HG02943 (cell line): ENCODE measurements at regions not wholly inside any gene's neighbourhood (a gene's known extent, or its start where the extent isn't known, plus 50 kb on each side); places are given as distances from the start of the nearest gene placed in this dataset.

Experiments
- ATAC-seq: cut with Tn5 transposase; IDR thresholded peaks from one replicate; pipeline ENCODE4 v1.9.1; 2021; ENCODE audit warnings: mild to moderate bottlenecking, low read depth, moderate library complexity; ENCODE audit not compliant: unreplicated experiment

DNA sequence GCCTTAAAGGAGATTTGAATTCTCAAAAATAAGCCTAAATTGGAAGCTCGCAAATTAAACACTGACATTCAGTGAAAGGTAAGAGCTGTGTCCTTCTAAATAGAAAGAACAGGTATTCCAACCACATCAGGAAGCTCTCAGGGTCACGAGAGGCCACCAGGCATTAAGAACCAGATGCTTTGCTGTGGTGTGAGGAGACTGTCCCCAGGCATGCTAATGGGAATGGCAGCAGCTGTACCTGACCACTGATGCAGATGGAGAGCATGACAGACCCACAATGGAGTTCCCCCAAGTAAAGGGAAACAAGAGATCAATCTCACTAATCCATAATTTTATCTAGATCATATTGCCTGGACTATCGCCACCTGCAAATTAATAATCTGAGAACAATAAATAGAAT, 658.9 kb upstream of the NOX3 start:
- no peak for ATAC-seq

DNA sequence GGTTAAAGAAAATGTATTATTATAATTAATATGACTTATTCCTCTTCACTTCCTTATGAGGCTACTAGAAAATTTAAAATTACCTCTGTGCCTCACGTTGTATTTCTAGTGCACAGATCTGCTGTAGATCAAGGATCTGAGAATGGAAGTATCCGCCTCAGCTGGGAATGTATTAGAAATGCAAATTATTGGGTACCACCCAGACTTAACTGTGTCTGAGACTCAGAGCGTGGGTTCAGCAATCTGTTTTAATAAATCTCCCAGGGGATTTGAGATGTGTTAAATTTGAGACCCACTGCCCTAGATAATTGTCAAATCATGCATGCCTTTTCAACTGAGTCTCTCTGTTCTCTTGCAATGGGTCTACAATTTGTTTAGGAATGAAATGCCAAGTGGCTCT, 658.0 kb upstream of the NOX3 start:
- no peak for ATAC-seq

DNA sequence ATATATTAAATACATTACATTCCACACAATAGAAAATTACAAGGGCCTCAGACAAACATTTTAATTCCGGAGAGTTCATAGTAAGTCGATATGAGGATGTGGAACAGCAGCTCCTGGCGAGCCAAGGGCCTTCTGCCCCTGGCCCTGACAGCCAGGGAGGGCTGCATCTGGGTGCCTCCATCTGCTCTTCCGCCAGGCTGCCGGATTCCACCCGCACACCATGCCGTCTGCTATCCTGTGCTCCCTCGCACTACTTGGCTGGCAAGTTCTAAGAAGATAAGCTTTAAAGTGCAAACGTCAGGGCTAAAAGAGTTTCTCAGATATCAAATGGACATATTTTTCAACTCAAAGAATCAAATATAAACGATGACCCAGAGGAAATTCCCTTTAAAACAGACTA, 656.3 kb upstream of the NOX3 start:
- no peak for ATAC-seq

GRCh38 chr6:156110249-156110648, 654.6 kb upstream of the NOX3 start:
- no peak for ATAC-seq

DNA sequence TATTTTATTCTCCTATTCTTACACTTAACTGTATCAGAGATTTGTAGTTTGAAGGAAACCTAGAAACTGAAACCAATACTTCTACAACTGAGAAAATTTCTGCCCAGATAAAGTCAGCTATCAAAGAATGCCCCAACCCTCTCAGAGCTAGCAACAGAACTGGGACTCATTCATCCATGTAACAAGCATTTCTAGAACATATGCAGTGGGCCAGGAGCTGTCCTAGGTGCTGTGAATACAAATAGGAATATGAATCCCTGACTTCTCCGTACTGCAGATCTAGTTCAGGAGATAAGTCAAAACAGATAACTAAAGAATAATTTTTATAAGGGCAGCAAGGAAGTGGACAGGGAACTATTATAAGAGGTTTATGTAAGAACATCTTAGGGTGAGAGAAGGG, 654.1 kb upstream of the NOX3 start:
- no peak for ATAC-seq

DNA sequence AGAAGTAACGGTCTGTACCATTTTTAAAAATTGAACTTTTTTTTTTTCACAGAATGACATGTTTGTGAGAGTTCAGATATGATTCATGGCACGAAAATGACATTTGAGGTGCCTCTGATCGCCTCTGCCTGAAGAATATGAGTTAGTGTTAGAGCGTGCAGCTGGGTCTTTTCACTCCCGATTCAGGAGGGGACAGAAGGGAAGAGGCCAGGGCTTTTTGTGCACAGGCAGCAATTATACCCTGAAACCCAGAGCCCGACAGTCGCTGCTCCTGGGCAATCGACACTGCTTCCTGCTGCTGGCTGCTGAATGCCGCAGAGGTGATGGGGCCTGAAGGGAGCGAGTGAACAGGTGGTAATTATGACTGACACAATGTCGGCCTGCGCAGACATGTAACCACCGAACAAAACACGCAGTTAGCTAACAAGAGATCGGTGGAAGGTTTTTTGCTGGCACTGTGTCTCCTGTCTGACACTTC, 652.0 kb upstream of the NOX3 start:
- no peak for ATAC-seq

DNA sequence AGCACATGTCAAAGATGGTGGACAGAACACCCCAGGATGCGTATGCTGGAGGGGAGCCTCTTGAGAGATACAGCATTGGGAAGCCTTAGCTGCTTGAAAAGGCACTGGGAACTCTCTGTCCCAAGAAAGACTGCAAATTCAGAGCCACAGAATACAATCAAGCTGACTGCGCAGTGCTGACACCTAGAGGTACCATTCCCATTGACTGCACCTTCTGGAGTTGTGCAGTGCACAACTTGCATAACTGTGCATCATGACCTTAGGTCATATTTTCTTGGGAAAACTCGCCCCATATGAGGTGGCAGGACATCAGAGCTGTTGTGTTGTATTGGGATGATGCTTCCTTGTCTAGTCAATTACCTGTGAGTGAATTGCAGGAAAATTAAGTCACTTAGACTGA, 646.5 kb upstream of the NOX3 start:
- ATAC-seq = no peak

DNA sequence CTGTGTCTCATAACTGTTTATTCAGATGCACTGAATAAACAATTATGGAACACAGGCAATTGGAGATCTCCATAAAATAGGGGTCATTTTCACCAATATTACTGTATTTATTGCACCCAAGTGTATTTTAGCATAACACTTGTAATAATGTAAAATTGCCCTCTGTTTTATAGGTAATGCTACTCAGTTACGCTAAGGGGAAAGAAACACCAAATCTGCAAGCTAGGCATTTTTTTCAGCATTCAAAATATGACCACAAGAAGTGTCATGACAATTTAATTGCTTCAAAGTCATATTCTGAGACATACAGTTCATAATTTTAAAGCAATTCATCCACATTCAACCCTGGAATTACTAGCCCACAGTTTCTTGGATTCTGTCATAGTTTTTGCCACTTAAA, 643.2 kb upstream of the NOX3 start:
- no peak for ATAC-seq

DNA sequence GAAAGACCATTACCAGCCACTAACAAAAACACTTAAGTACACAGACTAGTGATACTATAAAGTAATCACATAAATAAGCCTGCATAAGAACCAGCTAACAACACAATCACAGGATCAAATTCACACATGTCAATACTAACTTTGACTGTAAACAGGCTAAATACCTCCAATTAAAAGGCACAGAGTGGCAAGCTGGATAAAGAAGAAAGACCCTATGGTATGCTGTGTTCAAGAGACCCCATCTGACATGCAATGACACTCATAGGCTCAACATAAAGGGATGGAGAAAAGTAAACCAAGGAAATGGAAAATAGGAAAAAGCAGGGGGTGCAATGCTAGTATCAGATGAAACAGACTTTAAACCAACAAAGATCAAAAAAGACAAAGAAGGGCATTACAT, 631.8 kb upstream of the NOX3 start:
- no peak for ATAC-seq

DNA sequence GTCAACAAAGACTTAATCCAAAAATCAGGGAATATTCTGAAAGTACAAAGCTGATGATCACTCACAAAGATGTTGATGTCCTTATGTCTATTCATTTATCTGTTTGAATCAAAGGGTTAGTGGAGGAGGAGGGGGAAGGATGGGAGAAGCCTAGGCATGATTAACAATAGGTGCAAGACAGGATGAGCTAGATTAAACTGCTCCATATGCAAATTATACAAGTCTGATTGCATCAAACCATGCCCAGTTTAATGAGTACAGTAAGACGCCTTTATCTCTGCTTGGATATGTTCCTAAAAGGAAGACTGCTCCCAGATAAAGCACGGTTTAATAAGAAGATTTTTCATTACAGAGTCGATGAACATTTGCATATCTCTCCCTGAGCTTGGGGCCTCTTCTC, 626.4 kb upstream of the NOX3 start:
- ATAC-seq = no peak

GRCh38 chr6:156080371-156080770, 624.7 kb upstream of the NOX3 start:
- ATAC-seq = no peak

- ATAC-seq = no peak
Observed at GRCh38 chr6:156068881-156069280, 613.2 kb upstream of the NOX3 start.

DNA sequence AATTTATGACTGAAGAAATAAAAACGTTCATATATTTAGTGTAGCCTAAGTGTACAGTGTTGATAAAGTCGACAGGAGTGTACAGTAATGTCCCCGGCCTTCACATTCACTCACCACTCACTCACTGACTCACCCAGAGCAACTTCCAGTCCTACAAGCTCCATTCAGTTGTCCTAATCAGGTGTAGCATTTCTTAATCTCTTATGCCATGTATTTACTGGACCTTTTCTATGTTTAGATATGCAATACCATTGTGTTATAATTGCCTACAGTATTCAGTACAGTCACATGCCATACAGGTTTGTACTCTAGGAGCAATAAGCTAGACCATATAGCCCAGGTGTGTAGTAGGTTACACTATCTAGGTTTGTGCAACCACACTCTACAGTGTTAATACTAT, 610.2 kb upstream of the NOX3 start:
- no peak for ATAC-seq

DNA sequence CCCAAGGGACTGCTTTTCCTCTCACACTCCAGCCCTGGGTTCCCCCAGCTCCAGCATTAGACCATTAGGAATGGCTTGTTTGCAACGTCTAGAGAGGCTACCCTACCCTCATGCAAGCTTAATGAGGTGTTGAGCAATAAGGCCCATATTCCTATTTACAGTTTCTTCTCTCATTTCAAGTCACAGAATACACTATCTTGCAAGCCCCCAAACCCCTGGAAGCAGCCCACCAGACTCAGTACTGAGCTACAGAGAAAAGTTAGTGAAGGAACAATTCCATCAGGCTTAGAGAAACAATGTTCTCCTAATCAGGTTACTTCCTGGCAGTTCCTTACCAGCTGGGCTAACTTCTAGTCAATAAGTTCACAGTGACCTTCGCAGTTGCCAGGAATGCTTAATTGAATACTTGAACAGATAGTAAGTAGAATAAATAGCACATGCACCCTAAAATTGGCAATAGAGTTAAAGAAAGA, 606.5 kb upstream of the NOX3 start:
- no peak for ATAC-seq

DNA sequence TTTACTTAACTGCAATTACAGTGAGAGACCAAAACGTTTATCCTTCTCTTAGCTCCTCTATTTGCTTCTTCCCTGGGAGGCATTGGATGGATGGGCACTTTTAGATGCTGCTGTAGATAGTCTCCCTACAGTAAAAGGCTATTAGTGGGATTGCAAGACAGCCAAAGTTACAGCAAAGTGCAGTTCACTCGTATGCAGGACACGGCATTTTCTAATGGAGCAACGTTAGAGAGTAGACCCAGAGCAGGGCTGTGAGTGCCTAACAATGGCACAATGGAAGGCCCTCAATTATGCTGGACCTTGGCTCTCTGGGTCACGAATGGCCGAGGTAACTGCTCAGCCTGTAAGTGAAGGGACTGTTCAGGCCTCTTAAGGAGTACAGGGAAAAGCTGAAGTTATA, 605.8 kb upstream of the NOX3 start:
- no peak for ATAC-seq

GRCh38 chr6:156060013-156060412, 604.4 kb upstream of the NOX3 start:
- ATAC-seq = no peak

- no peak for ATAC-seq
Observed at GRCh38 chr6:156058356-156058755, 602.7 kb upstream of the NOX3 start.

DNA sequence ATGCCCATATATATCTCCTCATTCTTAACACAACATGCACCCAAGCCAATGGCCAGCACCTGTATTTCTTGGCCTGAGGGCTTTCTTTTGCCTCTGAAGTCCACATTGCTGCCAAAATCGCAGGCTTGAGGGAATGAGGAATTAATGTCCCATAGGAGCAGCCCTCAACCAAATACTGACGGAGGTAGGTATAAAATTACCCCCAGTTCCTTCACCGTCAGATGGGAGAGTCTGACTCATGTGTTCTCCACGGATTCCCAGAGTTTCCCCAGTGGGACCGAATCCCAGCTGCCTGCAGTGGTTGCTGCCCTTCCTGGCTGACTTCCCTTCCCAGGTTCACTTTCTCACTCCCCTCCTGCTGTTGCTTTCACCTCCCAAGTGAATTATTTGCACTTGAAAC, 602.2 kb upstream of the NOX3 start:
- no peak for ATAC-seq

DNA sequence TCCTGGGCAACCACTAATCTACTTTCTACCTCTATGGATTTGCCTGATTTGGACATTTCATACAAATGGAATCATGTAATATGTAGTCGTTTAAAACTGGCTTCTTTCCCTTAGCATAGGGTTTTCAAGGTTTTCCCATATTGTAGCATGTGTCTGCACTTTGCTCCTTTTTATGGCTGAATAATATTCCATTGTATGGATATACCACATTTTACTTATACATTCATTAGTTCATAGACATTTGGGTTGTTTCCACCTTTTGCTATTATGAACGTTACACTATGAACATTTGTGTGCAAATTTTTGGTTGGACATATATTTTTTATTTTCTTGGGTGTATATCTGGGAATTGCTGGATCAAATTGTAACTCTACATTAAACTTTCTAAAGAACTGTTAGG, 600.4 kb upstream of the NOX3 start:
- no peak for ATAC-seq

GRCh38 chr6:156053626-156054025, 598.0 kb upstream of the NOX3 start:
- ATAC-seq = no peak

- ATAC-seq = no peak
Observed at GRCh38 chr6:156046841-156047449, 591.3 kb upstream of the NOX3 start.

DNA sequence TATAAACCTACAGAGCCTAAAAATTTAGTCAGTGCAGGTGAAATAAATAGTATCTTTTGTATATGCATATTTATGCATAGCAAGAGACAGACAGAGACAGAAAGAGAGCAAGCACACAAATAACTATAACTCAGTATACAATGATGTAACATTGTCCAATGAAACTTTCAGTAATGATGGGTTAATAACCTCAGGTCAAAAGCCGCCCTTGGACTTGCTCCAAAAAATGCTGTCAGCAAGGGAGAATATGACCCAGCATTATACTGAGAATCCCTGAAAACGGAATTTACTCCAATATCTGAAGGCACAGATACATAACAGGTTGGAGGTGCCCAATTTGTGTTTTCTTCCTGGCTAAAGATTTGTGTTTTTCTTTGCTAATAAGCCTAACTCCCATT, 590.6 kb upstream of the NOX3 start:
- ATAC-seq = no peak
